ENCODE measurements at regions not wholly inside any gene's neighbourhood (a gene's known extent, or its start where the extent isn't known, plus 50 kb on each side); places are given as distances from the start of the nearest gene placed in this dataset.
A peak's percentile ranks its signal among the peaks of the same experiment; 100 is the strongest.

DNA sequence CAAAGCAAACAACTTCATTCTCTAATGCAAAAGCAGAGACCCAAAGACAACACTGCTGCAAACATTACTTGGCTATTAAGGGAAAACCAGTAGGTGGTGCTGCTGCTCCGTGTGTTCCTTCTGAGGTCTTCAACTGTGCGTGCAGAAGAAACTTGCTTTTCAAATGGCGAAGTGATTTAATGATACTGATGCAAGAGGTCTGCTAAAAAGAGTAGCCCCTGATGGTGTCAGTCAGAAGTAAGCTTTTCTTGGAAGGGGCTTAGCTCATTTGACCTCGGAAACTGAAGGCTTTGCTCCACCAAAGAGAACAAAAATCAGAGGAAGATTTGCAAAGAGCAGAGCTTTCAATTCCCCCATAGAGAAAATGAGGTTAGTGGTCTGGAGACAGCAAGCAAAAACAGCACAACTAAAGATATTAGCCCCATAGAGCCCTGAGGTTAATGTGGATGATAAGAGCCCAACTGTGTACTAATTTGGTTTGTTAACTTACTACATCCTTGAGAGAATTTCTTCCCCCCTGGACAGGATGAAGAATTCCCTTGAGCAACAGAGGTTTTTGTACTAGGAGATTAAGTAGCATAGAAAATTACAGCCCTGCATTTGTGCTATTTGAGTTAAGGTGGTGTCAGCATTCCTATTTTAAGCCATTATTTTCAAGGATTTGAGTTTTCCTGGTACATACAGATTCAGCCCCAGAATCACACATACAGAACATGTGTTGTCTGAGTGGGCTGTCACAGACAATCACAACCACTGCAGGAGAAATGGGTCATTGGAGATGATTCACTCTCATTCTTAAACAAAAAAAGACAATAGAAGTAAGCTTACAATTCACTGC is 153.2 kb upstream of the C9orf72 start:
- no peak overlapping the region for H3K27ac Mint-ChIP-seq
- peak; percentile 74 for DNase-seq
- TF ChIP-seq, protein P1, sequence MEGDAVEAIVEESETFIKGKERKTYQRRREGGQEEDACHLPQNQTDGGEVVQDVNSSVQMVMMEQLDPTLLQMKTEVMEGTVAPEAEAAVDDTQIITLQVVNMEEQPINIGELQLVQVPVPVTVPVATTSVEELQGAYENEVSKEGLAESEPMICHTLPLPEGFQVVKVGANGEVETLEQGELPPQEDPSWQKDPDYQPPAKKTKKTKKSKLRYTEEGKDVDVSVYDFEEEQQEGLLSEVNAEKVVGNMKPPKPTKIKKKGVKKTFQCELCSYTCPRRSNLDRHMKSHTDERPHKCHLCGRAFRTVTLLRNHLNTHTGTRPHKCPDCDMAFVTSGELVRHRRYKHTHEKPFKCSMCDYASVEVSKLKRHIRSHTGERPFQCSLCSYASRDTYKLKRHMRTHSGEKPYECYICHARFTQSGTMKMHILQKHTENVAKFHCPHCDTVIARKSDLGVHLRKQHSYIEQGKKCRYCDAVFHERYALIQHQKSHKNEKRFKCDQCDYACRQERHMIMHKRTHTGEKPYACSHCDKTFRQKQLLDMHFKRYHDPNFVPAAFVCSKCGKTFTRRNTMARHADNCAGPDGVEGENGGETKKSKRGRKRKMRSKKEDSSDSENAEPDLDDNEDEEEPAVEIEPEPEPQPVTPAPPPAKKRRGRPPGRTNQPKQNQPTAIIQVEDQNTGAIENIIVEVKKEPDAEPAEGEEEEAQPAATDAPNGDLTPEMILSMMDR (IDR thresholded peaks at IDR 0.05), result peak; percentile 79
- H3K4me1 Mint-ChIP-seq (ENCODE audit: low read depth), result peaks cover 3% of the 10 kb centered on the region
- peak; percentile 61 for ATAC-seq
- H3K9me3 Mint-ChIP-seq, result no peaks in the 10 kb centered on the region
- H3K27me3 Mint-ChIP-seq, result peaks cover 2% of the 10 kb centered on the region
- ChIA-PET POLR2A (no interaction called here), CTCF (interaction anchor here (0.6 to 1.8 kb wide), 22 partner anchors 8 to 728 kb away, joined by 3 to 8 read pairs (median 3); no protein-coding TSS in a partner anchor)
- H3K4me3 Mint-ChIP-seq, result no peak overlapping the region
- intact Hi-C loops (cut with micrococcal nuclease), result loop anchor here (5.0 kb wide), 1 partner anchor 346 kb away; no protein-coding TSS in a partner anchor
- no peaks in the 10 kb centered on the region for H3K36me3 Mint-ChIP-seq (ENCODE audit: low read depth)

DNA sequence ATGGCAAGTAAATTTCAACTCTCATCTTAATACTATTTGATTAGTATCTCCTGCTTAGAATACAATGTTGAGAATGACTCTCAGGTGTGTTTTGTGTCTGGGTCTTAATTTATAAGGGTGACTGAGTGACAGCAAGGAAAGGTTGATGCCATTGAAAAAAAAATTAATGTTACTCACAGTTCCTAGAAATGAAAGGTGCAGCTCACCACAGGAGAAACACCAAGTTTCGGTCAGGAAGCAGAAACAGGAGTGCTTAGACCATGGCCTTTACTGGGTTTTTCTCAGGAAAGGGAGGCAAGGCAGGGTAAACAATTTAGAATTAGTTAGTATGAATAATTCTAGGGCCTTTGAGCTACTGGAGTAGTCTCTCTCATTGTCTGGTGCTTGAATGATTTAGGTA is 159.2 kb upstream of the C9orf72 start:
- Mint-ChIP-seq H3K36me3 (ENCODE audit: low read depth) (no peaks in the 10 kb centered on the region), H3K9me3 (peaks cover 1% of the 10 kb centered on the region), H3K27me3 (peaks cover 1% of the 10 kb centered on the region), H3K27ac (no peak overlapping the region), H3K4me1 (ENCODE audit: low read depth) (peaks cover 19% of the 10 kb centered on the region), H3K4me3 (no peak overlapping the region)
- intact Hi-C loops (cut with micrococcal nuclease), result loop anchor here (5.0 kb wide), 1 partner anchor 55 kb away; no protein-coding TSS in a partner anchor
- ATAC-seq (peak; percentile 77), DNase-seq (peak; percentile 34)
- TF ChIP-seq, protein P1 (IDR thresholded peaks at IDR 0.05), result no peak
- ChIA-PET CTCF (no interaction called here), POLR2A (no interaction called here)

DNA sequence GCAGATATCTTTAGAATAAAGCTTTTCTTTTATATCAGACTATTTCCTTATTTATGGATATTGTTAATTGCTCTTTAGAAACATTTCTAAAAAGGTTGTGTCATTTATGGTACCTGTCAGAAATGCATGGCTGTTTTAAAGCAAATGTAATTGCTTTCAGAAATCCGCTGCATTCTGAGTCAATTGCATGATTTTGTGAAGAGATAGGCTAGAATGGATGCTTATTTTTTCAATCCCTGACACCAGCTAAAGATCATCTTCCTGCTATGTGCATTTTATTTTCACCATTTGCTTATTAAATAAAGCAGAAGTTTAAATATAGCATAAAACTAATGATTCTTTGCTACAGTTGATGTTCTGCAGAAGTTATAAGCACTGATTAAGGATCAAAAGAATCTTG is 170.2 kb upstream of the C9orf72 start:
- POLR2A ChIA-PET, result no interaction called here

DNA sequence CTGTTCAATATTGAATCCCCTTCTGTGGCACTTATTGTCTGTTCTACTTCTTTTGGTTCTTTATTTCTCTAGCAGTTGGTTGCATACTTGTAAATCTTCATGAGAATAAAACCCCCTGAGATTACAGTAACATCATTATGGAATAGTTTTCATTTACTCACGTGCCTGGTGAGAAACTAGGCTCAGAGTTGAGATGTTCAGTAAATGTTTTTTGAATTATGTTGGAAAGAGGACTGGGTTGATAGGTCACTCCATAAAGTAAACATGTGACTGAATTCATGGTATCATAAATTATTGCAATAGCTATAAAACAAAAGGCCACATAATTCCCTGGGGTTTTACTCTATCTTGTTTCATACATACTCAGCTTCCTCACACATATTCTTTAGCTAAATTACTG is 174.2 kb upstream of the C9orf72 start:
- no peaks in the 10 kb centered on the region for H3K9me3 Mint-ChIP-seq
- intact Hi-C loops (cut with micrococcal nuclease), result no loop called here
- POLR2A ChIA-PET, result no interaction called here

More for the DNA sequence above, 170.2 kb upstream of the C9orf72 start:
- Mint-ChIP-seq H3K36me3 (ENCODE audit: low read depth) (no peaks in the 10 kb centered on the region), H3K4me3 (no peak overlapping the region), H3K27me3 (peaks cover 12% of the 10 kb centered on the region), H3K27ac (no peak overlapping the region), H3K4me1 (ENCODE audit: low read depth) (no peaks in the 10 kb centered on the region), H3K9me3 (peaks cover 7% of the 10 kb centered on the region)
- CTCF ChIA-PET, result no interaction called here
- no peak for DNase-seq
- intact Hi-C loops (cut with micrococcal nuclease), result no loop called here
- ATAC-seq, result no peak
- TF ChIP-seq, protein P1 (IDR thresholded peaks at IDR 0.05), result no peak

DNA sequence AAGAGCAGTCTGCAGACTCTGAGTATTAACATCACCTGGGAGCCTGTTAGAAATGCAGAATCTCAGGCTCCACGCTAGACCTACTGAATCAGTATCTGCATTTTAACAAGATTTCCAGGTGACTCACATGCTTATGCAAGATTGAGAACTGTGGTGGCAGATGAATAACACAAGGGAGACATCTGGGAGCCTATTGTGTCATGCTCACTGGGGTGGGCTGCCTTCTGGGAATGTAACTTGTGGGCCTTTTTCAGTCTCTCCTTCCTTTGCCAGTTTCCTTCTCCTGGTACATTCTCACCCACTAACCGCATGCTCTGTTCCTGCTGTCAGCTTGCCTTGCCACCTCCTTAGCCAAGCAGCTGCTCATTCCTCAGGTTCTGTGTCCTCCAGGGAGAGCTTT is 176.6 kb upstream of the C9orf72 start:
- Mint-ChIP-seq H3K4me1 (ENCODE audit: low read depth) (no peaks in the 10 kb centered on the region), H3K4me3 (no peak overlapping the region), H3K27ac (no peak overlapping the region), H3K36me3 (ENCODE audit: low read depth) (no peaks in the 10 kb centered on the region), H3K9me3 (no peaks in the 10 kb centered on the region), H3K27me3 (peaks cover 12% of the 10 kb centered on the region)
- intact Hi-C loops (cut with micrococcal nuclease), result no loop called here
- TF ChIP-seq, protein P1 (IDR thresholded peaks at IDR 0.05), result no peak
- ATAC-seq, result no peak
- no peak for DNase-seq
- ChIA-PET CTCF (no interaction called here), POLR2A (no interaction called here)

More for the DNA sequence above, 174.2 kb upstream of the C9orf72 start:
- H3K4me1 Mint-ChIP-seq (ENCODE audit: low read depth), result no peaks in the 10 kb centered on the region
- H3K4me3 Mint-ChIP-seq, result no peak overlapping the region
- peaks cover 16% of the 10 kb centered on the region for H3K27me3 Mint-ChIP-seq
- TF ChIP-seq, protein P1 (IDR thresholded peaks at IDR 0.05), result no peak
- CTCF ChIA-PET, result interaction anchor here (1.2 to 1.6 kb wide), 2 partner anchors 8 to 21 kb away, joined by 3 to 6 read pairs; no protein-coding TSS in a partner anchor
- H3K27ac Mint-ChIP-seq, result no peak overlapping the region
- DNase-seq (no peak), ATAC-seq (no peak)
- no peaks in the 10 kb centered on the region for H3K36me3 Mint-ChIP-seq (ENCODE audit: low read depth)
